ENCODE measurements at regions not wholly inside any gene's neighbourhood (a gene's known extent, or its start where the extent isn't known, plus 50 kb on each side); places are given as distances from the start of the nearest gene placed in this dataset.
A peak's percentile ranks its signal among the peaks of the same experiment; 100 is the strongest.
"Not testable (repeated sequence)": the region's sequence is repeated elsewhere in the genome, so short reads cannot be mapped to it uniquely, and the experiment has no call there.

DNA sequence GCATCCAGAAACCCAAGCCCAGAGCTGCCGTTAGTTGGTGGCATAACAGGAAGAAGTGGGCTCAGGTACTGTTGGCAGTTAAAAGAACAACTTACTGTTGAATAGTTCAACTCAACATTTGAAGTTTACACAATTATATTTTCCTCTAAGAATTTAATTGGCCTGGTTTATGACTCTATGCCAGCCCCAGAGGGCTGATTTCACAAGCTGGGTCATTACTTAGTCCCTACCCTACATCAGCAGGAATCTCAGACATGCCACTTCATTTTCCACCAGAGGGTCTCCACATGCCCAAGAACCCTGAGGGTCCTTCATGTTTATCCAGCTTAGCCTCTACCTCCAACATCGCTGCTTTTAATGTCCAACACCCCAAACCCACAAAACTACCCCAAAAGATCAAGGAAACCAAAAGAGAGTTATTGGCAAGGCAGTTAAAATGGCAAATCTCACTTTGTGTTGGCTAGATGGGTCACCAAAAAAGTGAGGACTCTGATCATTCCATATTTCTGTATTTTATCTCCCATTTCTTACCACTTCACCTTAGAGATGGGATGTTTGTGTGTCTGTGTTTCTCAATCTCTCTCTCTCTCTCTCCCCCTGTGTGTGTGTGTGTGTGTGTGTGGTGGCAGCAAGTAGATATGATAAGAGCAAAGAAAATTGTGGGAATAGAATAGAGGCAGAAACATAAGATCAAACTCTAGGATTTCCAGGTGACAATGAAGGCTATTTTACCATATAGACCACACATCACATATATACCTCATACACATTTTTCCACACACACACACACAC, 112.5 kb upstream of the TBX18 start:
- no peak for DNase-seq (ENCODE audit: low read depth, low spot score)

DNA sequence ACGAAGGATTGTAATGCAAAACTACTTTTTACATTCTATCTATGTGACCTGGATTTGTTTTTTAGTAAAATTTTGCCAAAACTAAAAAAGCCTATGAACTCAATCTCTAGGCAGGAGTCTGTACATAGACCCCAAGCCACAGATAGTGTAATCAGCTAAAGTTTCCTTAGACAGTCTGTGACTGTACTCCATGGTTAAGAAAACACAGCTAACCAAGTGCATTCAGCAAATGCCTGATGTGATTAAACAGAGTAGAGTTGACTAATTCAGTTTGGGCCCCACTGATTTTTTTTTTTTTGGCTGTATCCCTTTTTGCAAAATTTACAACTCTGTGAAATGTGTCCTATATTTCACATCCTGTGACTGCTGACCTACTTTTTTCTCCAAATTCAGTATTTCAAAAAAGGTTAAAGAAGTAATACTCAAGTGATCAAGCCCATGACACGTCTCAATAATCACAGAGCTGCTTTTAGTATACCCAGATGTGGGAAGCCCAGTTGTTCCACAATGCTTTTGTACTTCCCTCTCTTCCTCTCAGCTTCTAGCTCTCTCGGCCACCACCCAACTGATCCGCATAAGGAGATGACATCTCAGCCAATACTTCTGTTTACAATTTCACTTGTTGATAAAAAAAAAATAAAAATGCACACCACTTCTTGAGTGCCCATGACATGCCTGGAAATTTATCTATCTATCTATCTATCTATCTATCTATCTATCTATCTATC, 108.8 kb upstream of the TBX18 start:
- DNase-seq (ENCODE audit: low read depth, low spot score) = no peak

DNA sequence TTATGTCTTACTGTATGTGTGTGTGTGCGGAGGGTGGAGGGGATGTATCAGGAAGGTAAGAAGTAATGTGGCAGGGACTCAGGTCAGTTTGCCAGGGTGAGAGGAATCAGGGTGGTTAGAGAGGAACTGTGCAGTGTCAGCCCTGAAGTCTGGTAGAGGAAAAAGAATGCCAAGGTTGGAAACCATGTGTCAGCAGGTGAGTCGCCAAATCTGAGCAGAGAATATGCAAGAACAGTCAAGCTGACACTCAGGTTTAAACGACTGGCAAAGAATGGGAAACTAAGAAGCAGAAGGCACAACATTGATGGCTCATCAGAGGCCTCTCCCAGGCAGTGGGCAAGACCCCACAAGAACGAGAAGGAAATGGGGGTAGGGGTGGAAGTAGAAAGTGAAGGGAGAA, 107.5 kb upstream of the TBX18 start:
- DNase-seq (ENCODE audit: low read depth, low spot score) = no peak

DNA sequence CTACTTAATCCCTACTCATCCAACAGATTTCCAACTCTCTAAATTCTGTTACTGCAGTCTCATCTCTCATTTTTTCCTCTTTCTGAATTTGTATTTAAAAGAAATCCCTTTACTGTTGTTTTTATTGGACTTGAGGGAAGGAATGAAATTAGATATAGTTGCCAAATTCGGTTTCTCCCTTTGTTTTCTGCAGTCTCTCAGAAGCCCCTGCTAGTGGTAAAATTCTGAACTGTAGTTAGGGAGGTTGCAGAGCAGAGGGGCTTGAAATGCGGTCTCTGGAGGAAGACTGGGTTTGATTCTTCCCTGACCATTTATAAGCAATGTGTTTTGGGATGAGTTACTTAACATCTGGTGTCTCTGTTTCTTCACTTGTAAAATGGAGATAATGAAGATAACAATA, 106.3 kb upstream of the TBX18 start:
- no peak for DNase-seq (ENCODE audit: low read depth, low spot score)

DNA sequence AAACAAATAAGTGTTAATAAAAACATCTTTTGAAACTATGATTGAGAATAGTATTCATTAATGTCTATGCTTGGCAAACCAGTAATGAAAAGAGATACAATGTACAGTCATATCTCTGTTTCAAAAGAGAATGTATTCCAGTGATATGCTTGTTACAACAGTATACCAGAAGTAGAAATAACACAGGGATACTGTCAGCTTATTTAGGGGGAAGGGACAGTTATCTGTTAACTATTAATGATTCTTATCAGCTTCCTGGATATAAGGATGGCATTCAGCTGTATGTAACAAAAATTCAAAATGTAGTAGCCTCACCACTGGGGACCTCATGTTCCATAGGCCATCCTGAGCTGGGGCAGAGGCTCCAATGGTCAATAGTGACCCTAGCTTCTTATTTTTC, 103.8 kb upstream of the TBX18 start:
- DNase-seq (ENCODE audit: low read depth, low spot score) = no peak

DNA sequence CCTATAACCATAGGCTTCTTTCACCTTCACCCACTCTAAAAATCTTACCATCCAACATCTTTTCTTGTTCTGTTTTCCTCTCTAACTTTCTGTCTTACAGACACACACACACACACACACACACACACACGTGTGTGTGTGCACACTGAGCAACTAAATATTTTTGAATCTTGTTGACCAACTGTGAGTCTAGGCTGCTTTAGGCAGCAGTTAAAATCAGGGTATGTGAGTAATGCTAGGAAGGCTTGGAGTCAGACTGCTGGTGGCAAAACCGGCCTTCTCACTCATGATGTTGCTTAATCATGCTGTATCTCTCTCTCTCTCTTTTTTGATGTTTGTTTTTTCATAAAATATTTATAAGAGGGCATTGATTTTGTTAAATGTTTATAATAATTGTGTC, 103.1 kb upstream of the TBX18 start:
- no peak for DNase-seq (ENCODE audit: low read depth, low spot score)

- no peak for DNase-seq (ENCODE audit: low read depth, low spot score)
These were observed 102.3 kb upstream of the TBX18 start for GRCh38 chr6:84866715-84867114.

GRCh38 chr6:84865372-84865771, 101.0 kb upstream of the TBX18 start:
- DNase-seq (ENCODE audit: low read depth, low spot score) = not testable (repeated sequence)

- no peak for DNase-seq (ENCODE audit: low read depth, low spot score)
These were observed 98.4 kb upstream of the TBX18 start for GRCh38 chr6:84862843-84863242.

- DNase-seq (ENCODE audit: low read depth, low spot score) = no peak
These were observed 96.5 kb upstream of the TBX18 start for GRCh38 chr6:84860920-84861319.

GRCh38 chr6:84860509-84860908, 96.1 kb upstream of the TBX18 start:
- DNase-seq (ENCODE audit: low read depth, low spot score) = no peak

DNA sequence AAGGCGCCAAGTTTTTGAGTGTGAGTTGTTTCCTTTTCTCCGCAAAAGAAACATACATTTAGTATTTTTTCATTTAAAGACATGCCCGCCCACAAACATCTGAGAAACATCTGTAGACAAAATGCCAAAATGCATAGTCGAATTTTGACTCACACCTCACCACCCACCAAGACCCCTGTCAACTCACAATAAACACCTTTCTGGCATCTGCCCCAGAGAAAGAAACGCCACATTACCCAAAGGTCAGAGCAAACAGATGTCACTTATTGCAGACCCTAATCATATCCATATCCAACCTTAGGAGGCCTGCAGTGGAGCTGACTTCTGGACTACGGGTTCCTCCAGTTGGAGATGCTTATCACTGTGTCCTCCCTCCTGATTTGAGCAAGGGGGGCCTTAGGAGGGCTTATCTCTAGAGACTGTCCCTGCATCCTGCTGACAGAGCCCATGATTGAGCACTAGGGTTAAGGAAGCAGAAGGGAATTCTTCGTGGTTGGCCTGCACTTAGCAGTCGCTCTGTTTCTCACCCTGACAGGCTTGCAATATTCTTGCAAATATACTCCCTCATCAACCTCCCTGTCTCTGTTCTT, 90.5 kb upstream of the TBX18 start:
- peak; percentile 18 for DNase-seq (ENCODE audit: low read depth, low spot score)

DNA sequence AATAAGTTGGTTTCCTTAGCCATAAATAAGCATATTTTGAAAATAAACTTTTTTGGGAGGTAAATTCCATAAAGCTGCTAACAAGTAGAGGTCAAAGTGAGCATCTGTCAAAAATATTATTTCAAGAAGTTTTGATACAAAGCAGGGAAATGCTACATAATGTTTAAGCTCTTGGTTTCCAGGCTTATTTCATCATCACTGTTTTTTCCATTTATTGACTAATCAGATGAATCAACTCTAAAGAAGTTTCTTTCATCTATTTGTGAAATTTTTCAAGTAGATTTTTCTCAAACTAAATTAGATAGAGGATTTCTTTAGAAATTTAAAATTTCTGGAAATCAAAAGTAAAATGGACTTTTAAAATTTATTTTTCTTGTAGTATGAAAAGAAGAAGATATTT, 89.5 kb upstream of the TBX18 start:
- no peak for DNase-seq (ENCODE audit: low read depth, low spot score)

GRCh38 chr6:84848960-84849359, 84.6 kb upstream of the TBX18 start:
- no peak for DNase-seq (ENCODE audit: low read depth, low spot score)

GRCh38 chr6:84847390-84848160, 83.2 kb upstream of the TBX18 start:
- peak; percentile 36 for DNase-seq (ENCODE audit: low read depth, low spot score)

DNA sequence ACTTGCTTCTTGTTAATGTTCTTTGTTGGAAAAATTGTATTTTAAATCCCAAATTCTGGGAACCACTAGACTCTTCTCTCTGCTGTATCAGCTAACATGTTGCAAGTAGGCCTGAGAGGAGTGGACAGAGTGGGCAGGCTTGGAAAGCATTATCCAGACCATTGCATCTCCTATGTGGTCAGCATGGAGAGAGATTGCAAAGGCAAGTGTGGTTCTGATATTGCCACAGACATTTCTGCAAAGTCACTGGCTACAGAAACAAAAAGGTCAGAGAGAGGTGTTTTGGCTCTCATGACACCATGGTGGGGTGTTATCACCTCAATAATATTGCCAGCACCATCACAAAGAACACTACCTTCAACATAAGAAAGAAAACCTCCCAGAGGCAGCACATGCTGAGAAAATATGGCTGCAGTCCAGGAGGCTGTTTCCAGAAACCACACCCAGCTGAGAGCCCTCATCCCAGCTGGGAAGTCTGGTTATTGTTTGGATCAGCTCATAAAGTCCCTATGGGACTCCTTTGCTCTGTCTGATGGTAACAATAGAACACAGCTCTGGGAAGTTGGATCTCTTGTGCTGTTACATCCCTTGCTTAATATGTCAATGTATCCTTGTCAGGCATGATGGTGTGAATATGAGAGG, 78.2 kb upstream of the TBX18 start:
- DNase-seq (ENCODE audit: low read depth, low spot score) = no peak

GRCh38 chr6:84837068-84837866, 72.9 kb upstream of the TBX18 start:
- not testable (repeated sequence) for DNase-seq (ENCODE audit: low read depth, low spot score)

DNA sequence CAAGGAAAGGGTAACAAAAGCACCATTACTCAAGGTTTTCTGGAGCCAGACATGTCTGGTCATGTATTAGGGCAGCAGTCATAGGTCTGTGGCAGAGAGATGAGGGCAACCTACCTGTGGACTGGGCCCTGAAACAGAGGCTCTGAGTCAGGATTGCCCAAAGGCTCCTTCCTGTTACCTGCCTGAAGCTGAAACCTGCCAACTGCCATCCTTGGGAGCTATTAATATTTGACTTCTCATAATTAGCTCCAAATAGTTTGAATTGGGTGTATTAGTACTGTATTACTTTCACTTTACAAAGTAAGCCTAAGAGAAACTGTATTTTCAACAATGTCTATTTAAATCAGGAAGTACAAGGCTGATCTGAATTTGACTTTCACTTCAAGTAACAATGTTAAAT, 72.0 kb upstream of the TBX18 start:
- no peak for DNase-seq (ENCODE audit: low read depth, low spot score)

GRCh38 chr6:84835340-84835739, 70.9 kb upstream of the TBX18 start:
- no peak for DNase-seq (ENCODE audit: low read depth, low spot score)

- DNase-seq (ENCODE audit: low read depth, low spot score) = not testable (repeated sequence)
These were observed 67.5 kb upstream of the TBX18 start for GRCh38 chr6:84831924-84832323.

GRCh38 chr6:84825461-84825860, 61.1 kb upstream of the TBX18 start:
- DNase-seq (ENCODE audit: low read depth, low spot score) = no peak

All from ELF-1 (cell line).